Adrenal gland (tissue), 9 donors: ENCODE measurements at regions not wholly inside any gene's neighbourhood (a gene's known extent, or its start where the extent isn't known, plus 50 kb on each side); places are given as distances from the start of the nearest gene placed in this dataset.

Source experiments
- DNase-seq, 7 donors: peaks; one replicate each; pipeline ENCODE4 v3.0.0-alpha.2; 2019 to 2020
- H3K27ac ChIP-seq, 5 donors: fragments of 200-600 bp; sonication (generic) in 4 of 5; 1 replicate in 3 of 5; 2 replicates in 2 of 5; pipeline versions ENCODE4 v1.5.1 to v1.8.0; 2016 to 2020; ENCODE audit warnings: mild to moderate bottlenecking in 1 of 5
- H3K27me3 ChIP-seq: fragments of 200-600 bp; 2 replicates; pipeline ENCODE4 v1.8.0; 2021
- H3K36me3 ChIP-seq, 2 donors: fragments of 200-600 bp; replicated peaks in 1 of 2; 1 replicate in 1 of 2; 2 replicates in 1 of 2; pipeline versions ENCODE4 v1.5.1 to v1.8.0; 2018 to 2022
- H3K4me1 ChIP-seq, 2 donors: fragments of 200-600 bp; replicated peaks in 1 of 2; 1 replicate in 1 of 2; 2 replicates in 1 of 2; pipeline versions ENCODE4 v1.5.1 to v1.8.0; 2018 to 2021
- H3K4me3 ChIP-seq, 4 donors: fragments of 200-600 bp; sonication (generic) in 3 of 4; one replicate each; pipeline ENCODE4 v1.5.1; 2016 to 2018
- H3K9me3 ChIP-seq, 3 donors: fragments of 200-600 bp; sonication (generic) in 1 of 3; replicated peaks in 1 of 3; 1 replicate in 2 of 3; 2 replicates in 1 of 3; pipeline versions ENCODE4 v1.5.1 to v1.8.0; 2016 to 2021
- POLR2A ChIP-seq, 2 donors: fragments of 450-650 bp; IDR thresholded peaks; one replicate each; pipeline ENCODE4 v1.6.1; 2017; ENCODE audit warnings: antibody characterized with exemption in 2 of 2, mild to moderate bottlenecking in 2 of 2, moderate library complexity in 1 of 2
- WGBS, 4 donors: extraction: QIAGEN DNeasy Blood & Tissue Kit in 2 of 4; methylation state at CpG; one replicate each; pipeline versions ENCODE4 v1.1.5 to v1.1.7; 2013 to 2017; 5-methylcytosine and 5-hydroxymethylcytosine counted together
- intact Hi-C, 2 donors: fragments of 100-400 bp; cut with DNase I; formaldehyde crosslinking; loops; one replicate each; pipeline versions ENCODE4 v1.14.1 to v1.15.0; 2022 to 2023
- TF ChIP-seq, protein P1 (sequence below), 6 experiments: fragments of 450-650 bp in 4 of 6; fragments of 200-600 bp in 2 of 6; sonication (generic) in 1 of 6; IDR thresholded peaks; 1 replicate in 5 of 6; 2 replicates in 1 of 6; pipeline versions ENCODE4 v1.5.1 to v1.8.0; 2016 to 2021; ENCODE audit warnings: antibody characterized with exemption in 6 of 6, mild to moderate bottlenecking in 2 of 6, moderate library complexity in 1 of 6
- donor health status: healthy with polysubstance abuse.
- donor health status: Bipolar disorder and iron deficiency.
- donor health status: DM: yes; HTN: yes; CAD: no.
- donor health status: DM: no; HTN: no; CAD: no.
- donor health status: DM: no; HTN: no; CAD: no.

DNA sequence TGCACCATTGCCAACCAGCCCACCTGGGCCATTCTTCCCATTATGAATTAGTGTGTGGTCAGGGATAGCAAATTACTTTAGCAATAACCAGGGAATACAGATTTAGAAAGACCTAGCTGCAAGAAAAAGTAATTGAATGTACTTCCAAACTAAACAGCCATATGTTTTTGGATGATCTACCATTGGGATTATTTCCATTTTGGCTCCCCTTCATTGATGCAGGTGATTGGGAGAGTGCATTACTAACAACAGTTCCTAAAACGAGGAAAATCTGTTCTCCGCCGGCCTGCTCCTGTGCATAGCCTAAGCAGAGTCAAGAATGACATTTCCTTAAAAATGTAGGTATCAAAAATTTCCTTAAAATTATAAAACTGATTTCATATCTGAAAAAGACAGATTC lies 58.5 kb downstream of the MAIP1 start:
- Histone ChIP-seq H3K27me3 (no peaks in the 10 kb centered on the region), H3K27ac (no peak overlapping the region), H3K9me3 (no peaks in the 10 kb centered on the region), H3K4me1 (no peaks in the 10 kb centered on the region), H3K36me3 (no peaks in the 10 kb centered on the region), H3K4me3 (no peak overlapping the region)
- intact Hi-C loops, result no loop called here
- WGBS, 4 donors, result 91 to 96% (median 93%) methylated on average over 3 of the region's 3 CpGs
- DNase-seq, result no peak
- TF ChIP-seq, protein P1, sequence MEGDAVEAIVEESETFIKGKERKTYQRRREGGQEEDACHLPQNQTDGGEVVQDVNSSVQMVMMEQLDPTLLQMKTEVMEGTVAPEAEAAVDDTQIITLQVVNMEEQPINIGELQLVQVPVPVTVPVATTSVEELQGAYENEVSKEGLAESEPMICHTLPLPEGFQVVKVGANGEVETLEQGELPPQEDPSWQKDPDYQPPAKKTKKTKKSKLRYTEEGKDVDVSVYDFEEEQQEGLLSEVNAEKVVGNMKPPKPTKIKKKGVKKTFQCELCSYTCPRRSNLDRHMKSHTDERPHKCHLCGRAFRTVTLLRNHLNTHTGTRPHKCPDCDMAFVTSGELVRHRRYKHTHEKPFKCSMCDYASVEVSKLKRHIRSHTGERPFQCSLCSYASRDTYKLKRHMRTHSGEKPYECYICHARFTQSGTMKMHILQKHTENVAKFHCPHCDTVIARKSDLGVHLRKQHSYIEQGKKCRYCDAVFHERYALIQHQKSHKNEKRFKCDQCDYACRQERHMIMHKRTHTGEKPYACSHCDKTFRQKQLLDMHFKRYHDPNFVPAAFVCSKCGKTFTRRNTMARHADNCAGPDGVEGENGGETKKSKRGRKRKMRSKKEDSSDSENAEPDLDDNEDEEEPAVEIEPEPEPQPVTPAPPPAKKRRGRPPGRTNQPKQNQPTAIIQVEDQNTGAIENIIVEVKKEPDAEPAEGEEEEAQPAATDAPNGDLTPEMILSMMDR (IDR thresholded peaks at IDR 0.05), result no peak
- TF ChIP-seq POLR2A (IDR thresholded peaks at IDR 0.05), result no peak

DNA sequence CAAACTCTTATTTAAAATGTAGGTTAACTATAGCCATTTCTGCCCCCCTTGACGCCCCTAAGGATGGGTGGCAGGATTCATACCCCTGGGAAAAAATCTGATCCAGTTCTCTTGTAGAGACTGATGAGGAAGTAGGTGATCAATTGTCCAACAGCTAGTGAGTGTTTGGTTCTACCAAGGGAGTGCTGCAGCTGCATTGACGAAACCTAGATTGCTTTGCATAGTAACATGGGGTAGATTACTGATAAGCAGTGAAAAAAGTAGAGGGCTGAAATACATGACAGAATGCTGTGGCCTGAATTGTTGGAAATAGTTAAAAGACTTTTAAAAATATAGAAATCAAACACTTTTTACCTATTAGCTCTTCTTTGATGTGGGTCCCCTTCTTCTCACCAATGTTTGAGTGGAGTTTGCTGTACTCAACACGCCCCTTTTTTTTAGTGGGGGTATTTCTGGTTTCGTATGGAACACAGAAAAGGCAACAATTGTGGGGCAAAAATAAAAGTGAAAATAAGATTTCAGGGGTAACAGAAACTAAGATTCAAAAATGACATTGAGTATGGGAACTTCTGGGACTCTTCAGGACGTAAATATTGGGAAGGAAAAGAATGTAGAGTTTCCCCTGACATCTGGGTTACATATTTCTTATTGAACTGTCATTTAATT lies 66.2 kb downstream of the MAIP1 start:
- no peak overlapping the region for H3K27ac ChIP-seq
- H3K9me3 ChIP-seq, result no peaks in the 10 kb centered on the region
- H3K36me3 ChIP-seq, result no peaks in the 10 kb centered on the region
- intact Hi-C loops, result no loop called here
- no peak overlapping the region for H3K4me3 ChIP-seq
- DNase-seq, result no peak
- WGBS, 4 donors, result 62 to 78% (median 71%) methylated on average over 5 of the region's 5 CpGs
- H3K27me3 ChIP-seq, result no peaks in the 10 kb centered on the region
- TF ChIP-seq, protein P1 (IDR thresholded peaks at IDR 0.05), result no peak
- TF ChIP-seq POLR2A (IDR thresholded peaks at IDR 0.05), result no peak
- H3K4me1 ChIP-seq, result no peaks in the 10 kb centered on the region

DNA sequence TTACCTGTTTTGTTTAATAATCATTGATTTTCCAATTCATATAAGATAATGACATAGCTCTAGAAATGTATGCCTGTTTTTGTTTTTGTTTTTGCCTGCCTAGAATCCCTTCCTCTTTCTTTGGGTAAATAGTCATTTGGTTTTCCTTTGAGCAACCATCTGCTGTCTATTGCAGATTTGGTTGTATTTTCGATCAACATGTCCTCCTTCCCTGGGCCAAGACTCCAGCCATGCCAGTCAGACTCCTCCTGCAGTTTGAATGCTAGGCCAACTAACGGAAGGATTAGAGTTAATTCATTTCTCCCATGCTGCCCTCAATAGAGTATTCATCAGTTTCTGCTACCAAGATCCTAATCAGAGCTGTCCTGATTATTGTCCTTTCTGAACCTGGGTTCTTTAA lies 67.1 kb downstream of the MAIP1 start:
- WGBS, 4 donors, result 92 to 93% (median 93%) methylated on average over 2 of the region's 2 CpGs
- intact Hi-C loops, result no loop called here
- Histone ChIP-seq H3K27me3 (no peaks in the 10 kb centered on the region), H3K4me1 (no peaks in the 10 kb centered on the region), H3K9me3 (no peaks in the 10 kb centered on the region), H3K27ac (no peak overlapping the region), H3K36me3 (no peaks in the 10 kb centered on the region), H3K4me3 (no peak overlapping the region)
- TF ChIP-seq POLR2A (IDR thresholded peaks at IDR 0.05), result no peak
- TF ChIP-seq, protein P1 (IDR thresholded peaks at IDR 0.05), result no peak
- DNase-seq, result no peak

DNA sequence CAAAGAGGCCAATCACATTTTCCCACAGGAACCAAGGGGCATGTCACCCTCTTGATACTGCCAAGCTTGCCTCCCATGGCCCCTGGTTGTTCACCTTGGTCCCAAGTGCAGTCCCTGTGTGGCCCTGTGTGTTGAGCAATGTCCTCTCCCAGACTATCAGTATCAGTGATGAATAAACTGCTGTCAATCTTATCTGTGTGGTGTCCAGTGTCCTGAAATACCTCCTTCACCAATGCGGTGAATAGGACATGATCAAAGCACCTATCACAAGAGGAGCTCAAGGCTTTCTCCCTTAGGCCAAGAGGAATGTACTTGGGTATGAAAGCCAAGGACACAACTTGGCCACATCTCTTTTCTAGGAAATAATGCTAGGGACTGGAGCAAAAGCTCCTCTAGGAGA lies 68.2 kb downstream of the MAIP1 start:
- H3K4me3 ChIP-seq, result no peak overlapping the region
- no peak for TF ChIP-seq POLR2A (IDR thresholded peaks at IDR 0.05)
- TF ChIP-seq, protein P1 (IDR thresholded peaks at IDR 0.05), result no peak
- H3K4me1 ChIP-seq, result no peaks in the 10 kb centered on the region
- H3K27me3 ChIP-seq, result no peaks in the 10 kb centered on the region
- no peaks in the 10 kb centered on the region for H3K9me3 ChIP-seq
- no peaks in the 10 kb centered on the region for H3K36me3 ChIP-seq
- 43 to 64% (median 54%) methylated on average over 1 of the region's 1 CpG for WGBS, 4 donors
- H3K27ac ChIP-seq, result no peak overlapping the region
- intact Hi-C loops, result no loop called here
- DNase-seq, result no peak
